Transverse colon (tissue), 4 donors: ENCODE measurements at regions not wholly inside any gene's neighbourhood (a gene's known extent, or its start where the extent isn't known, plus 50 kb on each side); places are given as distances from the start of the nearest gene placed in this dataset.
A peak's percentile ranks its signal among the peaks of the same experiment; 100 is the strongest.

Experiments used
- DNase-seq: peaks from one replicate; pipeline ENCODE4 v3.0.0-alpha.2; 2019
- H3K27ac ChIP-seq, 4 donors: fragments of 200-600 bp; sonication (generic); 2 replicates each; pipeline ENCODE4 v1.5.1; 2016 to 2018; ENCODE audit warnings: inconsistent platforms in 4 of 4
- H3K27me3 ChIP-seq: fragments of 200-600 bp; sonication (generic); 2 replicates; pipeline ENCODE4 v1.5.1; 2017; ENCODE audit warnings: inconsistent platforms
- H3K36me3 ChIP-seq, 4 donors: fragments of 200-600 bp; sonication (generic); 2 replicates each; pipeline ENCODE4 v1.5.1; 2017 to 2019; ENCODE audit warnings: inconsistent platforms in 4 of 4
- H3K4me1 ChIP-seq, 4 donors: fragments of 200-600 bp; sonication (generic); 2 replicates each; pipeline ENCODE4 v1.5.1; 2017 to 2020; ENCODE audit warnings: inconsistent platforms in 4 of 4
- H3K4me3 ChIP-seq, 4 donors: fragments of 200-600 bp; sonication (generic); 1 replicate in 1 of 4; 2 replicates in 3 of 4; pipeline versions ENCODE4 v1.5.1 to v1.6.1; 2017 to 2019; ENCODE audit warnings: inconsistent platforms in 4 of 4
- H3K9me3 ChIP-seq, 2 donors: fragments of 200-600 bp; sonication (generic); 2 replicates each; pipeline ENCODE4 v1.5.1; 2017 to 2019; ENCODE audit warnings: inconsistent platforms in 2 of 2
- CTCF ChIP-seq, 5 experiments: fragments of 200-600 bp in 3 of 5; fragments of 450-650 bp in 2 of 5; sonication (generic) in 3 of 5; IDR thresholded peaks; 1 replicate in 2 of 5; 2 replicates in 3 of 5; pipeline ENCODE4 v1.5.1; 2016 to 2017; ENCODE audit warnings: antibody characterized with exemption in 5 of 5, inconsistent platforms in 3 of 5, mild to moderate bottlenecking in 2 of 5, moderate library complexity in 1 of 5
- EP300 ChIP-seq: sonication (generic); formaldehyde crosslinking; IDR thresholded peaks from one replicate; pipeline ENCODE4 v1.6.1; 2017; ENCODE audit warnings: antibody characterized with exemption, low read depth
- POLR2A ChIP-seq: fragments of 450-650 bp; IDR thresholded peaks from one replicate; pipeline ENCODE4 v1.6.1; 2016; ENCODE audit warnings: antibody characterized with exemption, mild to moderate bottlenecking, moderate library complexity
- POLR2AphosphoS5 ChIP-seq, 3 donors: sonication (generic); formaldehyde crosslinking; IDR thresholded peaks; one replicate each; pipeline ENCODE4 v1.6.1; 2016; ENCODE audit warnings: antibody characterized with exemption in 3 of 3
- WGBS, 2 donors: methylation state at CpG; one replicate each; pipeline ENCODE4 v1.1.5; 2018; ENCODE audit warnings: low coverage in 1 of 2; 5-methylcytosine and 5-hydroxymethylcytosine counted together
- in situ Hi-C, 4 donors: fragments of 200-750 bp; cut with MboI; loops; one replicate each; pipeline versions ENCODE4 v1.15.0 to v1.15.1; 2017; ENCODE audit warnings: low sequenced_read_pairs in 3 of 4, low pct_ligation_motif_present in 1 of 4, low pct_unique_long_range_greater_than_20kb in 1 of 4
- intact Hi-C: fragments of 100-400 bp; cut with DNase I; formaldehyde crosslinking; loops from one replicate; pipeline ENCODE4 v1.15.1; 2023; ENCODE audit warnings: low total_unique reads

GRCh38 chr11:30762188-30762587, 176.0 kb upstream of the MPPED2 start:
- intact Hi-C loops, result no loop called here

GRCh38 chr11:30760345-30760744, 174.2 kb upstream of the MPPED2 start:
- in situ Hi-C loops, result no loop called here
- Histone ChIP-seq H3K27ac (no peak overlapping the region), H3K36me3 (no peaks in the 10 kb centered on the region), H3K4me3 (no peak overlapping the region), H3K27me3 (no peaks in the 10 kb centered on the region), H3K4me1 (peaks cover 0 to 15% (median 0%) of the 10 kb centered on the region in 4 donors), H3K9me3 (no peaks in the 10 kb centered on the region)
- intact Hi-C loops, result no loop called here
- DNase-seq, result no peak
- TF ChIP-seq POLR2A, result no peak
- TF ChIP-seq CTCF (IDR thresholded peaks at IDR 0.05), result no peak
- TF ChIP-seq POLR2AphosphoS5 (IDR thresholded peaks at IDR 0.05), result no peak
- TF ChIP-seq EP300, result no peak

More at GRCh38 chr11:30762188-30762587, 176.0 kb upstream of the MPPED2 start:
- 91 to 100% methylated on average over 2 of the region's 2 CpGs for WGBS, 2 donors
- no peaks in the 10 kb centered on the region for H3K9me3 ChIP-seq
- no peak overlapping the region for H3K4me3 ChIP-seq
- no peaks in the 10 kb centered on the region for H3K27me3 ChIP-seq
- TF ChIP-seq POLR2A (no peak), CTCF (IDR thresholded peaks at IDR 0.05) (no peak), POLR2AphosphoS5 (IDR thresholded peaks at IDR 0.05) (no peak)
- no peaks in the 10 kb centered on the region for H3K36me3 ChIP-seq
- no peak overlapping the region for H3K27ac ChIP-seq
- in situ Hi-C loops, result no loop called here
- no peak for DNase-seq
- peaks cover 0 to 15% (median 0%) of the 10 kb centered on the region in 4 donors for H3K4me1 ChIP-seq

GRCh38 chr11:30758946-30759504, 172.9 kb upstream of the MPPED2 start:
- Histone ChIP-seq H3K36me3 (no peaks in the 10 kb centered on the region), H3K4me1 (peaks cover 0 to 15% (median 0%) of the 10 kb centered on the region in 4 donors), H3K4me3 (no peak overlapping the region), H3K27me3 (no peaks in the 10 kb centered on the region), H3K27ac (no peak overlapping the region), H3K9me3 (no peaks in the 10 kb centered on the region)
- intact Hi-C loops (no loop called here), in situ Hi-C loops (no loop called here)
- DNase-seq, result no peak
- TF ChIP-seq CTCF (IDR thresholded peaks at IDR 0.05) (no peak), POLR2AphosphoS5 (IDR thresholded peaks at IDR 0.05) (peak in 1 of 3 donors; percentile 23)
- 62 to 79% methylated on average over 7 to 11 of the region's 11 CpGs for whole genome bisulfite sequencing, 2 donors

GRCh38 chr11:30758518-30758917, 172.4 kb upstream of the MPPED2 start:
- no peak for DNase-seq
- in situ Hi-C loops (no loop called here), intact Hi-C loops (no loop called here)
- H3K4me3 ChIP-seq, result no peak overlapping the region
- TF ChIP-seq POLR2A (no peak), CTCF (IDR thresholded peaks at IDR 0.05) (no peak), EP300 (no peak), POLR2AphosphoS5 (IDR thresholded peaks at IDR 0.05) (no peak)
- 27 to 63% methylated on average over 1 of the region's 1 CpG for WGBS, 2 donors
- H3K4me1 ChIP-seq, result peaks cover 0 to 15% (median 0%) of the 10 kb centered on the region in 4 donors
- no peaks in the 10 kb centered on the region for H3K27me3 ChIP-seq
- H3K36me3 ChIP-seq, result no peaks in the 10 kb centered on the region
- H3K9me3 ChIP-seq, result no peaks in the 10 kb centered on the region
- no peak overlapping the region for H3K27ac ChIP-seq
